BE2C (cell line): ENCODE measurements at regions not wholly inside any gene's neighbourhood (a gene's known extent, or its start where the extent isn't known, plus 50 kb on each side); places are given as distances from the start of the nearest gene placed in this dataset.

ENCODE experiments used
- DNase-seq: peaks from one replicate; pipeline ENCODE4 v3.0.0-alpha.2; 2020
- H3K27me3 ChIP-seq: fragments of 250-450 bp; sonication (Bioruptor Pico); 2 replicates; pipeline ENCODE4 v1.5.1; 2020; ENCODE audit warnings: mild to moderate bottlenecking
- H3K36me3 ChIP-seq: fragments of 250-450 bp; sonication (Bioruptor Pico); 2 replicates; pipeline ENCODE4 v1.5.1; 2020; ENCODE audit warnings: mild to moderate bottlenecking
- H3K4me1 ChIP-seq: fragments of 250-450 bp; sonication (Bioruptor Pico); 2 replicates; pipeline ENCODE4 v1.5.1; 2020
- H3K4me3 ChIP-seq: 2 replicates; pipeline ENCODE4 v1.5.1; 2011; ENCODE audit warnings: low read depth, low read length
- H3K9me3 ChIP-seq: fragments of 250-450 bp; sonication (Bioruptor Pico); 2 replicates; pipeline ENCODE4 v1.5.1; 2020
- CTCF ChIP-seq: IDR thresholded peaks from 2 replicates; pipeline ENCODE4 v1.5.1; 2012; ENCODE audit warnings: mild to moderate bottlenecking, low read depth, low read length

- peaks cover 22% of the 10 kb centered on the region for H3K4me1 ChIP-seq
- no peak for DNase-seq
- no peaks in the 10 kb centered on the region for H3K27me3 ChIP-seq
- no peak for TF ChIP-seq CTCF
- H3K36me3 ChIP-seq, result no peaks in the 10 kb centered on the region
- no peak overlapping the region for H3K4me3 ChIP-seq
- no peaks in the 10 kb centered on the region for H3K9me3 ChIP-seq
Observed at GRCh38 chr15:94080989-94081605, 150.3 kb upstream of the MCTP2 start.

- no peak for DNase-seq
- H3K9me3 ChIP-seq, result no peaks in the 10 kb centered on the region
- TF ChIP-seq CTCF, result no peak
- peaks cover 29% of the 10 kb centered on the region for H3K4me1 ChIP-seq
- no peaks in the 10 kb centered on the region for H3K27me3 ChIP-seq
- no peak overlapping the region for H3K4me3 ChIP-seq
- H3K36me3 ChIP-seq, result no peaks in the 10 kb centered on the region
Observed at GRCh38 chr15:94080416-94080815, 150.9 kb upstream of the MCTP2 start.

GRCh38 chr15:94079968-94080367 lies 151.4 kb upstream of the MCTP2 start:
- peaks cover 29% of the 10 kb centered on the region for H3K4me1 ChIP-seq

GRCh38 chr15:94079459-94079858 lies 151.9 kb upstream of the MCTP2 start:
- no peak for DNase-seq
- Histone ChIP-seq H3K9me3 (no peaks in the 10 kb centered on the region), H3K36me3 (no peaks in the 10 kb centered on the region), H3K4me3 (no peak overlapping the region), H3K27me3 (no peaks in the 10 kb centered on the region), H3K4me1 (peaks cover 31% of the 10 kb centered on the region)
- TF ChIP-seq CTCF, result no peak

More at GRCh38 chr15:94079968-94080367, 151.4 kb upstream of the MCTP2 start:
- no peak for DNase-seq
- Histone ChIP-seq H3K9me3 (no peaks in the 10 kb centered on the region), H3K4me3 (no peak overlapping the region), H3K36me3 (no peaks in the 10 kb centered on the region), H3K27me3 (no peaks in the 10 kb centered on the region)
- TF ChIP-seq CTCF, result no peak

- Histone ChIP-seq H3K27me3 (no peaks in the 10 kb centered on the region), H3K4me3 (no peak overlapping the region), H3K36me3 (no peaks in the 10 kb centered on the region), H3K4me1 (peaks cover 33% of the 10 kb centered on the region), H3K9me3 (no peaks in the 10 kb centered on the region)
- DNase-seq, result peak; percentile 39
- no peak for TF ChIP-seq CTCF
Observed at GRCh38 chr15:94077938-94078337, 153.4 kb upstream of the MCTP2 start.

GRCh38 chr15:94075349-94075748 lies 156.0 kb upstream of the MCTP2 start:
- peaks cover 35% of the 10 kb centered on the region for H3K4me1 ChIP-seq
- H3K27me3 ChIP-seq, result no peaks in the 10 kb centered on the region
- no peaks in the 10 kb centered on the region for H3K36me3 ChIP-seq
- TF ChIP-seq CTCF, result no peak
- peak; percentile 54 for DNase-seq
- H3K4me3 ChIP-seq, result peak overlapping the region; percentile 16
- H3K9me3 ChIP-seq, result no peaks in the 10 kb centered on the region
